Neutrophil (primary cell): ENCODE measurements at regions not wholly inside any gene's neighbourhood (a gene's known extent, or its start where the extent isn't known, plus 50 kb on each side); places are given as distances from the start of the nearest gene placed in this dataset.

ENCODE experiments used
- H3K27ac ChIP-seq: fragments of 200-600 bp; sonication (generic); 2 replicates; pipeline ENCODE4 v1.5.1; 2016; ENCODE audit warnings: mild to moderate bottlenecking, moderate library complexity
- H3K27me3 ChIP-seq: fragments of 200-600 bp; sonication (generic); 2 replicates; pipeline ENCODE4 v1.6.0; 2016; ENCODE audit warnings: mild to moderate bottlenecking
- H3K36me3 ChIP-seq: fragments of 200-600 bp; sonication (generic); 2 replicates; pipeline ENCODE4 v1.5.1; 2017
- H3K4me1 ChIP-seq, 2 experiments: fragments of 200-600 bp in 1 of 2; sonication (generic) in 1 of 2; 1 replicate in 1 of 2; 2 replicates in 1 of 2; pipeline versions ENCODE4 v1.5.1 to v1.6.1; 2013 to 2016; ENCODE audit warnings: low read depth in 1 of 2, low read length in 1 of 2, mild to moderate bottlenecking in 1 of 2, moderate library complexity in 1 of 2; ENCODE audit not compliant: control insufficient read depth in 1 of 2, insufficient read depth in 1 of 2
- H3K4me3 ChIP-seq, 2 experiments: fragments of 200-600 bp in 1 of 2; sonication (generic) in 1 of 2; 1 replicate in 1 of 2; 2 replicates in 1 of 2; pipeline ENCODE4 v1.5.1; 2013 to 2016; ENCODE audit warnings: low read depth in 1 of 2, low read length in 1 of 2, mild to moderate bottlenecking in 1 of 2, moderate library complexity in 1 of 2
- H3K9me3 ChIP-seq: fragments of 200-600 bp; sonication (generic); 2 replicates; pipeline ENCODE4 v1.5.1; 2016
- CTCF ChIP-seq: fragments of 200-600 bp; sonication (generic); IDR thresholded peaks from 2 replicates; pipeline ENCODE4 v1.5.1; 2016; ENCODE audit warnings: antibody characterized with exemption

DNA sequence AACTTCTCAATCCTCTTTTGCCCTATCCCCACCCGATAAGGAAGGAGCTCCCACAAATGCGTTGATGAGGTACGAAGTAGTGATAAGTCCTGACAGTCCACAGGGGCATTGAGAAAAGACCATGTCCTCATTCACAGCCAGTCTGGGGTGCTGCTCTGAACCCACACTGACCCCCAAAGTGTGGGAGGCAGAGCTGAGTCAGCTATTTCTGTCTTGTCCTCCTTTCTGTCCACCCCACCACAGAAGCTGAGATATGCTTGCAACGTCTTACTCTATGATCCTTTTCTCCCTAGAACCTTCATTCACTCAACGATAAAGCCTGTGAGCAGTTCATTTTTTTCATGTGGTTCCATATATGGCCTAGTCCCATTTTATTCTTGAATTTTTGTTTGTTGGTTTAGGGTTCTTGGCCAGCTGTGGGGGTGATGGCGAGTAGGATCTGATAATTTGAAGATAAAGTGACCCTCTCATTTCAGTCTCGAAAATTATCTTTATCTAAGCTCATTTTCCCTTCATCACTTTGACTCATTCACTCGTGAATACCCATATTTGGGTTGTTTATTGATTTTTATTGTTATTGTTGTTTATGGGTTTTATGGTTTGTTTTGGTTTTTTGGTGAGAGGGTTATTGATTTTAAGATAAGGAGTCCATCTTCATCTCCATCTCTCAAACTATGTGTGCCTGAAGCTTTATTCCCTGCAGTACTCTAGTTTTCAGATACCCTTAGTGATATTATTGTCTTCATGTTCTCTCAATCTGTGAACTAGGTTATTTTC, 58.5 kb upstream of the ZNF366 start:
- TF ChIP-seq CTCF, result no peak
- H3K36me3 ChIP-seq, result no peaks in the 10 kb centered on the region
- no peak overlapping the region for H3K4me3 ChIP-seq

DNA sequence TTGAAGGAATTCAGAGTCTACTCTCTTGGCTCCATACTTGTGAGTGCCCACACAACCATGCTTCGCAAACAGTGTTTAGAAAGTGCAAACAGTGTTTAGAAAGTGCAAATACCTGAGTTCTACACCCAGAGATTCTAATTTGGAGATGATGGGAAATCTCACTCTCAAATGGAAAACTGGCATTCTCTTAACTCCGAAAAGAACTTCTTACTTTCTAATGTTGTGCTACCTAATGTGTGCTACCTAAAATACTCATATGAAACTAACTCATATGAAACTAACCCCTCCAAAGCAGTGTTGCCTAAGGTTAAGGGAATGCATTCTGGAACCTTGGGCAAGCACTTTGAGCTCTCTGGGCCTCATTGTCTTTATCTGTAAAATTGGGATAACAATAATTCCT, 55.5 kb upstream of the ZNF366 start:
- H3K27ac ChIP-seq, result no peak overlapping the region
- no peaks in the 10 kb centered on the region for H3K4me1 ChIP-seq
- TF ChIP-seq CTCF, result no peak
- H3K4me3 ChIP-seq, result no peak overlapping the region
- no peaks in the 10 kb centered on the region for H3K9me3 ChIP-seq
- no peaks in the 10 kb centered on the region for H3K36me3 ChIP-seq
- H3K27me3 ChIP-seq, result peaks cover 6% of the 10 kb centered on the region

More for the DNA sequence above, 58.5 kb upstream of the ZNF366 start:
- Histone ChIP-seq H3K9me3 (no peaks in the 10 kb centered on the region), H3K4me1 (no peaks in the 10 kb centered on the region), H3K27me3 (peaks cover 5% of the 10 kb centered on the region), H3K27ac (no peak overlapping the region)

DNA sequence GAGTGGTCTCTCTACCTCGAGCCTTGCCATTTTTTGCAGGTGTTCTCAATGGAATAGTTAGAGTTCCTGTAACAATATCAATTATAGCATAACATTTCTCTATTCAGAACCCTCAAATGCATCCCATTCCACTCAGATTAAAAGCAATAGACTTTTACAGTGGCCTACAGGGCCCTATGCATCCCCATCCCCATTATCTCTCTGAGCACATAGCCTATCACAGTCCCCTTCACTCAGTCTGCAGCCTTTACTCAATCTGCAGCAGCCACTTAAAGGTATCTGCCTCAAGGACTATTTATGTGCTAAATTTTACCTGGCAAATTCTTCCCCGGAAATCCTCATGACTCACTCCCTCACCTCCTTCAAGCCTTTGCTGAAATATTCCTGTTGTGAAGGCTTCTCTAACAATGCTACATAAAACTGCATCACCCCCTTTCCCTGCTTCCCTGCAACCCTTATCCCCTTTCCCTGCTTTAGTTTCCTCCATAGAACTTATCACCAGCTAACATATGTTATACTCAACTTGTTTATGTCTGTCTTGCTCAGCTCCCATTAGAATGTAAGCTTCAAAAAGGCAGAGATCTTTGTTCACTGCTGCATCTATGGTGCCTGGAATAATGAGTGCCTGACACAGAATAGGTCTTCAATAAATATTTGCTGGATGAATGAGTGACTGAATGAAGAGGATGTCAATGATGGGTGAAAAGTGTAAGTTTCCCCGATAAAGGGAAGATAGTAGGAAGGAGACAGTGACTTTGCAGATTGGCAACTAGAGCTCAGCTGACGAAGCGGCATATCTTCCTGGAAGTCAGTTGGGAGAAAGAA, 54.1 kb upstream of the ZNF366 start:
- TF ChIP-seq CTCF, result no peak
- no peak overlapping the region for H3K27ac ChIP-seq
- H3K4me1 ChIP-seq, result peaks cover 7 to 8% of the 10 kb centered on the region in 2 experiments
- H3K36me3 ChIP-seq, result no peaks in the 10 kb centered on the region
- no peaks in the 10 kb centered on the region for H3K9me3 ChIP-seq
- H3K4me3 ChIP-seq, result no peak overlapping the region
- peaks cover 19% of the 10 kb centered on the region for H3K27me3 ChIP-seq

DNA sequence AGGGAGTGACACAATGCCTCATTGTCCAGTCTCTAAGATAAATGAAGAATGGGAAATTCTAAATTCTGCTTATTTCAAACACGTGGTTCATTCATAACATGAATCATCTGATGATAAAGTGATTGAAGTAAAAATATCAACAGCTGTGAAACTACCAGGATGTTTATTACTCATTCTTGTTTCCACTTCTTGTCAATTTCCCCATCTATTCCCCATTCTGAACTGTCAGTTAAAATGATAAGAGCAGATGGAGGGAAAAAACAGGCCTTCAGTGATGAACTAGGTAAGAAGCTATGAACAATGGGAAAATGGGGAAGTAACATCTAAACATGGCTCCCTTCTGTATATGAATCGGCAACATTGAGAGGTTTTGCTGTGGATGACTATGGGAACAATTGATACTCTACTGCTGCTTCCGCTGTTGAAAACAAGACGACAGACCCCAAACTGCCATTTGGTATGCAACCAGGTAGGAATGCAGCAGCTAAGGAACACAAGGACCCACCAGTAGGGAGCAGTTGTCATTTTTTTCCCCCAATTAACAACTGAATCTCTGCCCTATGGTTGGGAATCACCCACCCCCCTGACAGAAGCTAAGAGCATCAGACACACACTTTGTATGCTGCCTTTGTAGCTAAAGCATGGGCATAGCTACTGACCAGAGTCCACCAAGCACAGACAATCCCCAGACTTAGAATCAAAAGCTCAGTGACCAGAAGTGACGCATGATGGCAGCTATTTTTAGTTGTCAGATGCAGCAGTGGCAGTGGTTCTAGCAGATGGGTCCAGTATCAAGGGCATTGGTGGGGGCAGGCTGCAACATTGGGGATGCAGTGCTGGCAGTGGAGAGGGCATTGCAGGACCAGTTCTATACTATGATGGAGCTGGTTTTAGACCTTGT, 52.9 kb upstream of the ZNF366 start:
- H3K36me3 ChIP-seq, result no peaks in the 10 kb centered on the region

More for the DNA sequence above, 52.9 kb upstream of the ZNF366 start:
- peaks cover 9 to 13% of the 10 kb centered on the region in 2 experiments for H3K4me1 ChIP-seq
- H3K4me3 ChIP-seq, result no peak overlapping the region
- no peak overlapping the region for H3K27ac ChIP-seq
- peaks cover 30% of the 10 kb centered on the region for H3K27me3 ChIP-seq
- no peaks in the 10 kb centered on the region for H3K9me3 ChIP-seq
- TF ChIP-seq CTCF, result no peak
